ENCODE measurements at regions not wholly inside any gene's neighbourhood (a gene's known extent, or its start where the extent isn't known, plus 50 kb on each side); places are given as distances from the start of the nearest gene placed in this dataset.

- DNase-seq, result no peak
These were observed 1207.3 kb downstream of the SLC16A7 start for GRCh38 chr12:60803147-60803546.

DNA sequence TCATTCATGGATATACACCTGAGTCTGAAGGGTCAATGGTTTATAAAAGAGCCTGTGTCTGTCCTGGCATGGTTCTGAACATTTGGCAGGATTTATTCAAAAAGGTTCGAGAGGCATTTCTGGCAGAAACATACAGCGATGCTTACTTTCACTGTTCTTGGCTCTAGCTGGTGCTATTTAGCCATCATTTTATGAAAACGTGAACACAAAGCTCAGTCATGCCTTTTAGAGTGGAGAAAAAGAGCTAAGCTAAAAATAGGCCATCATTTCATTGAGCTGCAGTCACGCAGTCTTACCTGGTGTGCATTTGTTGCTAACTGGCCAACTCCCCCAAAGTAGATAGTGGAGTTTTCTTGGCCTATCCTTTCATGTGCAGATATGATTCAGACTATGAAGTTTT lies 1209.5 kb downstream of the SLC16A7 start:
- DNase-seq, result no peak

GRCh38 chr12:60819794-60820193 lies 1224.0 kb downstream of the SLC16A7 start:
- DNase-seq, result no peak

DNA sequence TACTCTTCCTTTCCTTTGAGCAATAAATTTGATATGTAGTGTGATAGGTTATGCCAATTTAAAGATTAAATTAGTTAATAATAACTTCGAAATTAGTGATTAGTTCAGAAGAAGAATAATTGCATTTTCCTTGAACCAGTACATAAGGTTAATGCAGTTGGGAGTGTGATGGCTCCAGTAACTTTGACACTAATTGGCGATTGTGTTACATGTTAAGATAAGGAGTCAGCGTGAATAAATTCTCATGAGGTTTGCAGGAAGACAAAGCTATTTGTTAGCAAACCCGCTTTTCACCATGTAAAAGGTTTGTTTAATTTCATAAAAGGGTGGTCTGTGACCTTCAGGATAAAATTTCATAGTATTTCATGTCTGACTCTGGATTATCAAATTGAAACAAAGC lies 1226.8 kb downstream of the SLC16A7 start:
- DNase-seq, result no peak

- DNase-seq, result no peak
These were observed 1234.6 kb downstream of the SLC16A7 start for GRCh38 chr12:60830381-60830780.

GRCh38 chr12:60832290-60832689 lies 1236.5 kb downstream of the SLC16A7 start:
- no peak for DNase-seq

DNA sequence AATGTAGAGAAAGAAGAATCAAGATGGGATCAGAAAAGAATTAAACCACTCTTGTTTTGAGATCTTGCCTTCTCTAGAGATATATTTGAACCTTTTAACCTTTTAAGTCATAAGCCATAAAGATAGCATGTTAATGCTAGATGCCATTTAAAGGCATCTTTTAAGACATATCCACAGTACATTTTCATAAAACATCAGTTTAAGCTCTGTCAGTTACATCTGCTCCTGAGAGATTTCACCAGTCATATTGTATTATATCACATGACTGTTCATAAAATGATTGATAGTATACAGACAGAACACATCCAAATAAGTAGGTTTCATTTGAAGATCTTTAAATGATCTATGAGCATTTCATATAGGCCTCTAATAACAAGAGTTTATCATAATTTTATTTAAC lies 1238.5 kb downstream of the SLC16A7 start:
- DNase-seq, result no peak

GRCh38 chr12:60834806-60835205 lies 1239.0 kb downstream of the SLC16A7 start:
- no peak for DNase-seq

GRCh38 chr12:60836651-60837050 lies 1240.8 kb downstream of the SLC16A7 start:
- no peak for DNase-seq

DNA sequence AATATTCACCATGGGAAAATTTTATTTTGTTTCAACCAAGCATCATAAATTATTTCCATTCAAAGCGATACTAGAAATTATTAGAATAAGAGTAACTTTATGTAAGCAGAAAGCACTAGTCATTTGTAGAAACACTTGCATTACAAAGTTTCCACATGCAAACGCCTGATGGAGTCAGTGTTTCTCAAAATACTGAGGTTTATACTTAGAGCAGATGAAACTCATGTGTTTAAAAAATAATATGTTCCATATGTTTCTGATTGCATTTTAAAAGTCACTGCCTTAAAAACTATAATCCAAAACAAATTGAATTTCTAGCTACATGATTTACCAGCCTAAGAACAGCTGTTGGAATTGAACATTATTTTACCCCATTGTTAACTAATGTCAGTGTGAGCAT lies 1246.4 kb downstream of the SLC16A7 start:
- no peak for DNase-seq

- no peak for DNase-seq
These were observed 1248.3 kb downstream of the SLC16A7 start for GRCh38 chr12:60844101-60844500.

- no peak for DNase-seq
These were observed 1249.0 kb downstream of the SLC16A7 start for GRCh38 chr12:60844875-60845274.

DNA sequence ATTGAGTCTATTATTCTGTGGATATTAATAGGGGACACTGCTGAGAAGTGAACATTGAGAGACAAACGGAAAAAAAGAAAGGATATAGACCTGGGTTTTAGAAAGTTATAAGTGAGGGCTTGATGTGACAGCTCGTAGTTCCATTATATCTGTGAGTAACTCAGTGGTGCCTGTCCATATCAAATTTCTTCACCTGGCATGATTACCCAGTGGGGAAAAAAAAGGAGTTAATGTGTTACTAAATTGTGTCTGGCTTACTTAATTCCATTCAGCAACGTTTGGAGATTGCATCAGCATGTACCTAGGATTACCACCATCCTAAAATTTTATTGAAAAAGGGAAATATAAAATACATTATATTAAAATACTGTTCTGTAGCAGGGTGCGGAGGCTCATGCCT lies 1249.9 kb downstream of the SLC16A7 start:
- no peak for DNase-seq

DNA sequence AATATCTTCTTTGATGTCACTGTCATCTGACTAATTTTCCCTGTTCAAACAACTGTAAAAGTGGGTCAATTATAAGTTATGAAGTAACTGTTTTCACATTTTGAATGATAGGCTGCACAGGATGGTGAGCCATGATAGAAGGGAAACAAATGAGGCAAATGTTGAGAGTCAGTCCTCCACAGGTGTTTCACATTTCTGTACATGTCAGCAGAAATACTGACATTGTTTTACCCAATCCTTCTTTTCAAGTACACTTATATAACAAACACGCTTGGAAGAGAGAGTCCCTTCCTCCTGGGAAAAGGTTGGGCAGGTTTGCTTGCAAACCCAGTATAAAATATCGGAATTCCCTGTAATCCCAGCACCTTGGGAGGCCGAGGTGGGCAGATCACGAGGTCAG lies 1251.5 kb downstream of the SLC16A7 start:
- DNase-seq, result no peak

- DNase-seq, result no peak
These were observed 1253.9 kb downstream of the SLC16A7 start for GRCh38 chr12:60849723-60850122.

GRCh38 chr12:60853407-60853806 lies 1257.6 kb downstream of the SLC16A7 start:
- no peak for DNase-seq

- no peak for DNase-seq
These were observed 1267.6 kb downstream of the SLC16A7 start for GRCh38 chr12:60863421-60863820.

- DNase-seq, result no peak
These were observed 1276.4 kb downstream of the SLC16A7 start for GRCh38 chr12:60872219-60872618.

DNA sequence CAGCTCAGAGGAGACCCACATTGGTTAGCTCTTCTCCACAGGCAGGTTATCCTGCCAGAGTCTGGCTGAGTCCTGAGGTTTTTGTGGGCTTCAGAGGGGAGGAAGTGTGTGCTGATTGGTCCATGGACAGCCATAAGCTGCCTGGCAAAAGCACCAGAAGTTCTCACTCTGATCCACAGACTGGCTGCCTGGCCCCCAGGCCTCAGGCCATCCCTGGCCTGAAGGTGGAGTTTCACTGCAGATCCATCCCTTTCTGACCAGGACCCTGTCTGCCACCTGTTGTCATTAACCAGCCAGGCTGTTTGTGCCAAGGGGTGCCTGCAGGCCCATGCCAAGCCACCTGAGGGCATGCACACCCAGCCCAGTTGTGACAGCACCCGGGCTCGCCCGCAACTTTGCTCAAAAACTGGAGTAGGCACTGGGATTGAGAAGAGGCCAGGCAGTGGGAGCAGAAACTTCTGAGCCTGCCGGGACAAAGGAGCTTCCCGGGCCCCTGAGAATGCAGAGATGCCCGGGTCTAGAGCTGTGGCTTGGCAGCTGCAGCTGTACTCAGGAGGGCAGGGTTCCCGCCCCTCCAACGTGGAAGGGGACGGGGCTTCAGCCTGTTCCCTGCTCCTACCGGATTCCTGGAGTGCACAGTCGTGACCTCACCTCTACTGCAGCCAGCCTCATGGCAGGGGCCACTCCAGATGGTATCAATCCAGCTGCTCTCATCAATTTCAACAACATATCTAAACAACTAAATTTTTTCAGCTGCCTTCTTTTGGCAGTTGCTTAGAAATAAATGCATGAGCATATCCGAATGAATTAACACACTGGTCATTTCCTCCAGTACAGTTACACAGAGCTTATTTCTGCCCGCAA lies 1277.3 kb downstream of the SLC16A7 start:
- DNase-seq, result no peak

GRCh38 chr12:60874091-60874490 lies 1278.3 kb downstream of the SLC16A7 start:
- DNase-seq, result no peak

DNA sequence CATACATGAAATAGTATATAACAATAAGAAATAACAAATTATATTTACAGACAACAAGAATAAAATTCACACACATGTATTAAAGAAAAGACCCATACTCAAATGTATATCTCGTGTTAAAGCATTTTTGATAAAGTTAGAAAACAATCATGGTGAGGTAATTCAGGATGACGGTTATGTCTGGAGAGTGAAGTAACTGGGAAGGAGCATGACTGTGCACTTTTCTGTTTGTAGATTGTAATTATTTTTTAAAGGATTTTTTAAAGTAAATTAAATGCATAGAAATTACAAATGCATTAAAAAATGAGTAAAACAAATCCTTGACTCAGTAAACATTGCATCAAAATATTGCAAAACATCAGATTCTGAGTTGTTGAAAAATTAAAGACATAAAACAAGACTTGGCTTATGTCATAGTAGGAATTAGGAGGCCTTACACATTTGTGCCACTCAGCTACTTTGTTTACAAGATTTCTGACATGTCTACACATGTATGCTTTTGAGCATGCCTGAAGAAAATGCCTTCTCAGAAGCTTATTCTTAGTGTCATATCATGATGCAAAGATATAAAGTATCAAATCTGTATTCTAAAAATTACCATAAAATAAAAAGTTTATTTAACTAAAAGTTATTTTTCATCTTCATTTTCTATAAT lies 1325.1 kb downstream of the SLC16A7 start:
- DNase-seq, result no peak

DNA sequence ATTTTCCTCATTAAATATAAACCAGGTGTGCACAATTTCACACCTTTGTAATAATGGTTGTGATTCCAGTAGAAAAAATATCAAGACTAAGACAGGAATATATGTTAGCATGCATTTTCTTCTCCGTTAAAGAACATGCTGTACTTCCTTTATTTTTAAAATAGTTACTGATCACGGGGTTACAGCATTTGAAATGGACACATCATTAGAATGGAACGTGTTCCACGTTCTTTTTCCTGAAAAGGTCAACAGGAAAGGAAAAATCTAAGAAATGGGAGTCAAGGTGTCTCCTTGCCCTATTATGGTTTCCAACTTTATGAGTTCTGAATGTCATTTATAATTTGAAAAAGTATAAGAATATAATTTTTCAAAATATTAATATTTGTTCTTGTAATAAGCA lies 1325.7 kb downstream of the SLC16A7 start:
- no peak for DNase-seq

- DNase-seq, result no peak
These were observed 1330.4 kb downstream of the SLC16A7 start for GRCh38 chr12:60926256-60926655.

DNA sequence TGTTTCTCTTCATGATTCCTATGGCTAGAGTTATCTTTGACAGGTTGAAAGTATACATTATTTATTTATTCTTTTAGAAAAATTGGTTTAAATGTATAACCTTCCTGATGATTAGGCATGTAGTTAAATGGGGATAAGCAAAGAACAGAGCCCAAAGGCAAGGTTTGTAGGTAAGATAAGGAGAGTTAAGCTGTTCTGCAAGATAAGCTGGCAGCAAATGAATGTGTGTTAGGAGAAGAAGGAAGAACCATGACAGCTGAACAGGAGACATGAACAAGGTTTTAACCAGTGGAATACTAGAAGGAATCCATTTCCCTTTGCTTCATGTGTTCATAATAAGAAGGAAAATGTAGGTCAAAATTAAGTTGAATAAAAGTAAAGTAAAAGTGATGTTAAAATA lies 1330.1 kb upstream of the USP15 start:
- no peak for DNase-seq
